Keratinocyte (primary cell): ENCODE measurements at regions not wholly inside any gene's neighbourhood (a gene's known extent, or its start where the extent isn't known, plus 50 kb on each side); places are given as distances from the start of the nearest gene placed in this dataset.

Experiments
- DNase-seq: peaks from one replicate; pipeline ENCODE4 v3.0.0-alpha.2; 2011; ENCODE audit warnings: low read depth, missing footprints, low spot score
- FAIRE-seq: peaks from 2 replicates; lab custom pipeline; 2011; peaks lifted over from hg19 to GRCh38; lab: Jason Lieb, UNC
- H2AFZ ChIP-seq: 2 replicates; pipeline ENCODE4 v1.6.0; 2012; ENCODE audit warnings: low read length, control low read depth, inconsistent platforms; ENCODE audit not compliant: control insufficient read depth
- H3K27ac ChIP-seq: 2 replicates; pipeline ENCODE4 v1.5.1; 2011; ENCODE audit warnings: low read length; ENCODE audit not compliant: control insufficient read depth, insufficient read depth
- H3K27me3 ChIP-seq: 3 replicates; pipeline ENCODE4 v1.6.0; 2011; ENCODE audit warnings: low read length; ENCODE audit not compliant: control insufficient read depth, insufficient read depth; ENCODE audit errors: extremely low read depth
- H3K36me3 ChIP-seq, 2 experiments: 2 replicates in 1 of 2; 3 replicates in 1 of 2; pipeline ENCODE4 v1.5.1; 2011; ENCODE audit warnings: low read length in 2 of 2, mild to moderate bottlenecking in 1 of 2; ENCODE audit not compliant: control insufficient read depth in 2 of 2, insufficient read depth in 2 of 2; ENCODE audit errors: extremely low read depth in 1 of 2
- H3K4me1 ChIP-seq: 3 replicates; pipeline ENCODE4 v1.5.1; 2011; ENCODE audit warnings: low read length; ENCODE audit not compliant: control insufficient read depth, insufficient read depth; ENCODE audit errors: extremely low read depth
- H3K4me2 ChIP-seq: 3 replicates; pipeline ENCODE4 v1.6.0; 2011; ENCODE audit warnings: low read depth, low read length; ENCODE audit not compliant: control insufficient read depth, insufficient read depth; ENCODE audit errors: extremely low read depth
- H3K4me3 ChIP-seq, 3 experiments: fragments of 200-600 bp in 1 of 3; sonication (generic) in 1 of 3; 2 replicates in 2 of 3; 3 replicates in 1 of 3; pipeline ENCODE4 v1.5.1; 2011 to 2016; ENCODE audit warnings: low read length in 3 of 3, mild to moderate bottlenecking in 3 of 3, control low read depth in 2 of 3, inconsistent platforms in 1 of 3, low read depth in 1 of 3, mixed read lengths in 1 of 3, mixed run types in 1 of 3, moderate library complexity in 1 of 3; ENCODE audit not compliant: control insufficient read depth in 2 of 3, insufficient read depth in 2 of 3; ENCODE audit errors: extremely low read depth in 1 of 3
- H3K79me2 ChIP-seq: 2 replicates; pipeline ENCODE4 v1.6.0; 2012; ENCODE audit warnings: low read length; ENCODE audit not compliant: control insufficient read depth, insufficient read depth
- H3K9ac ChIP-seq: 3 replicates; pipeline ENCODE4 v1.6.0; 2011; ENCODE audit warnings: low read length; ENCODE audit not compliant: control insufficient read depth, insufficient read depth; ENCODE audit errors: extremely low read depth
- H3K9me1 ChIP-seq: 3 replicates; pipeline ENCODE4 v1.6.0; 2011; ENCODE audit warnings: low read length; ENCODE audit not compliant: control insufficient read depth, insufficient read depth; ENCODE audit errors: extremely low read depth
- H3K9me3 ChIP-seq: 2 replicates; pipeline ENCODE4 v1.5.1; 2012; ENCODE audit warnings: low read depth, low read length; ENCODE audit not compliant: control insufficient read depth
- H4K20me1 ChIP-seq: 3 replicates; pipeline ENCODE4 v1.6.0; 2011; ENCODE audit warnings: low read length; ENCODE audit not compliant: control insufficient read depth, insufficient read depth; ENCODE audit errors: extremely low read depth
- EZH2 ChIP-seq: IDR thresholded peaks from one replicate; pipeline ENCODE4 v1.6.1; 2012; ENCODE audit warnings: inconsistent platforms, mild to moderate bottlenecking, low read length, moderate library complexity
- dilution Hi-C: fragments of 300-500 bp; cut with MboI; formaldehyde crosslinking; loops from one replicate; pipeline ENCODE4 v1.7.0; 2020; ENCODE audit warnings: low sequenced_read_pairs; ENCODE audit not compliant: extremely low pct_ligation_motif_present
- TF ChIP-seq, protein P1 (sequence below), 3 experiments: IDR thresholded peaks in 1 of 3; conservative IDR thresholded peaks in 1 of 3; optimal IDR thresholded peaks in 1 of 3; 2 replicates in 2 of 3; 3 replicates in 1 of 3; pipeline versions ENCODE3 to v1.5.1; 2011; ENCODE audit warnings: low read length in 3 of 3, mild to moderate bottlenecking in 3 of 3, moderate library complexity in 2 of 3, control low read depth in 1 of 3, inconsistent platforms in 1 of 3; ENCODE audit not compliant: insufficient read depth in 2 of 3; ENCODE audit errors: extremely low read depth in 1 of 3

GRCh38 chr6:81063891-81064290 lies 688.6 kb downstream of the TENT5A start:
- H3K27ac ChIP-seq: no peak overlapping the region
- TF ChIP-seq, protein P1, sequence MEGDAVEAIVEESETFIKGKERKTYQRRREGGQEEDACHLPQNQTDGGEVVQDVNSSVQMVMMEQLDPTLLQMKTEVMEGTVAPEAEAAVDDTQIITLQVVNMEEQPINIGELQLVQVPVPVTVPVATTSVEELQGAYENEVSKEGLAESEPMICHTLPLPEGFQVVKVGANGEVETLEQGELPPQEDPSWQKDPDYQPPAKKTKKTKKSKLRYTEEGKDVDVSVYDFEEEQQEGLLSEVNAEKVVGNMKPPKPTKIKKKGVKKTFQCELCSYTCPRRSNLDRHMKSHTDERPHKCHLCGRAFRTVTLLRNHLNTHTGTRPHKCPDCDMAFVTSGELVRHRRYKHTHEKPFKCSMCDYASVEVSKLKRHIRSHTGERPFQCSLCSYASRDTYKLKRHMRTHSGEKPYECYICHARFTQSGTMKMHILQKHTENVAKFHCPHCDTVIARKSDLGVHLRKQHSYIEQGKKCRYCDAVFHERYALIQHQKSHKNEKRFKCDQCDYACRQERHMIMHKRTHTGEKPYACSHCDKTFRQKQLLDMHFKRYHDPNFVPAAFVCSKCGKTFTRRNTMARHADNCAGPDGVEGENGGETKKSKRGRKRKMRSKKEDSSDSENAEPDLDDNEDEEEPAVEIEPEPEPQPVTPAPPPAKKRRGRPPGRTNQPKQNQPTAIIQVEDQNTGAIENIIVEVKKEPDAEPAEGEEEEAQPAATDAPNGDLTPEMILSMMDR (optimal IDR thresholded peaks at IDR 0.05 in 1 of 3, IDR thresholded peaks at IDR 0.05 in 1 of 3, conservative IDR thresholded peaks at IDR 0.05 in 1 of 3; ENCODE audit: extremely low read depth in 1 of 3, insufficient read depth in 2 of 3, low read length in 3 of 3): no peak
- no peak for TF ChIP-seq EZH2
- H3K79me2 ChIP-seq: no peaks in the 10 kb centered on the region
- no peaks in the 10 kb centered on the region for H3K27me3 ChIP-seq
- DNase-seq (no peak), FAIRE-seq (no peak)
- H3K4me1 ChIP-seq: no peaks in the 10 kb centered on the region
- H4K20me1 ChIP-seq: no peaks in the 10 kb centered on the region
- H2AFZ ChIP-seq: no peak overlapping the region
- no peak overlapping the region for H3K4me3 ChIP-seq
- dilution Hi-C loops: no loop called here
- no peak overlapping the region for H3K4me2 ChIP-seq
- H3K9me3 ChIP-seq: no peaks in the 10 kb centered on the region
- H3K9ac ChIP-seq: no peak overlapping the region
- no peaks in the 10 kb centered on the region for H3K36me3 ChIP-seq
- H3K9me1 ChIP-seq: no peaks in the 10 kb centered on the region

- Histone ChIP-seq H3K4me2 (no peak overlapping the region), H3K27me3 (no peaks in the 10 kb centered on the region), H2AFZ (no peak overlapping the region), H3K4me1 (no peaks in the 10 kb centered on the region), H3K9me3 (no peaks in the 10 kb centered on the region), H3K79me2 (no peaks in the 10 kb centered on the region), H3K27ac (no peak overlapping the region), H4K20me1 (no peaks in the 10 kb centered on the region), H3K9ac (no peak overlapping the region), H3K36me3 (no peaks in the 10 kb centered on the region), H3K4me3 (no peak overlapping the region), H3K9me1 (no peaks in the 10 kb centered on the region)
- FAIRE-seq: no peak
- no peak for DNase-seq
- no peak for TF ChIP-seq EZH2
- TF ChIP-seq, protein P1 (optimal IDR thresholded peaks at IDR 0.05 in 1 of 3, IDR thresholded peaks at IDR 0.05 in 1 of 3, conservative IDR thresholded peaks at IDR 0.05 in 1 of 3; ENCODE audit: extremely low read depth in 1 of 3, insufficient read depth in 2 of 3, low read length in 3 of 3): no peak
- dilution Hi-C loops: no loop called here
Observed at GRCh38 chr6:81054036-81054435, 698.4 kb downstream of the TENT5A start.
